ENCODE measurements at regions not wholly inside any gene's neighbourhood (a gene's known extent, or its start where the extent isn't known, plus 50 kb on each side); places are given as distances from the start of the nearest gene placed in this dataset.

DNA sequence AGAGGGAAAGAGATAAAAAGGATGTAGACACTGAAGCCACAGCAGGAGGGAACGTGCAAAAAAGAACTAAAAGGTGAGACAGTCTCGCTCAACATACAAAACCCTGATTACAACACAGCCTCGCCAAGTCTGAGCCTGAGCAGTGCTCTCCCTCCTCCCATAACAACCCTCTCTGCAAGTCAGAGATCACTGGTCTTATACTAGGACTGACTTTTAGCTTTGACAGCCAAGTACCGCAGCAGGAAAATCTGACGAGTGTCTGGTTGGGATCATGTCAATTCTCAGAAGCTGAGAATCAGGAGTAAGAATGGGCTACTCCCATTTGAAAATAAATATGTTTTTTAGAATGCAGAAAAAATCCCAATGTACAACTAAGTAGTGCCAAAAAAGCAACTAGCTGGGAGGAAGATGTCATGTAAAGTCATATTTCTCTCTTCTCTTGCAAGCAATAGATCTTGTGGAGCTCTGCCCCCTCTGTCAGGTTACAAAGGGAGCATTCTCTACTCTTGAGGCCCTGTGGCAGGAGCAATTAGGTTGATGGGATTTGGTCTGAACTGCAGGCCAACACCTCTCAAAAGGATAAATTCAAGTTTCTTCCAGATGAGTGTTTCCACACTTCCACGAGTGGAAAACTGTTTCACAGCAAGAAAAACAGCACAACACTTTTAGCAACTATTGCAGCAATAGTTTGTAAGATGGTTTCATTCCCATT is 118.9 kb upstream of the COL21A1 start:
- H4K8ac ChIP-seq (replicated peaks; ENCODE audit: insufficient read length, low read depth, low read length) = no peak overlapping the region
- no peak overlapping the region for H3K4ac ChIP-seq (ENCODE audit: low read depth, low read length)
- H3K18ac ChIP-seq (ENCODE audit: insufficient read length, low read depth, low read length) = no peak overlapping the region
- no peak overlapping the region for H2BK120ac ChIP-seq (ENCODE audit: low read depth, low read length, poor library complexity, severe bottlenecking)
- H3K27me3 ChIP-seq (ENCODE audit: insufficient read depth, low read length) = no peaks in the 10 kb centered on the region
- H3K9me3 ChIP-seq (ENCODE audit: control insufficient read depth, low read depth, low read length) = no peaks in the 10 kb centered on the region
- H2BK20ac ChIP-seq (ENCODE audit: low read depth, low read length, poor library complexity, severe bottlenecking) = no peak overlapping the region
- H3K14ac ChIP-seq (ENCODE audit: insufficient read depth, low read length) = no peak overlapping the region
- no peak overlapping the region for H3K4me2 ChIP-seq (ENCODE audit: insufficient read depth, insufficient read length, low read length)
- H3K9ac ChIP-seq (ENCODE audit: extremely low read depth, insufficient read length, low read length) = no peak overlapping the region
- Mint-ChIP-seq H3K9me3 (no peaks in the 10 kb centered on the region), H3K27ac (no peak overlapping the region), H3K4me1 (peaks cover 3 to 6% of the 10 kb centered on the region in 2 experiments), H3K27me3 (ENCODE audit: low read depth) (no peaks in the 10 kb centered on the region), H3K36me3 (ENCODE audit: insufficient read depth in 1 of 3, low read depth in 3 of 3) (no peaks in the 10 kb centered on the region), H3K4me3 (no peak overlapping the region)
- no peak for DNase-seq
- no peaks in the 10 kb centered on the region for H3K79me1 ChIP-seq (ENCODE audit: insufficient read depth, low read depth, low read length, poor library complexity, severe bottlenecking)
- no peaks in the 10 kb centered on the region for H4K20me1 ChIP-seq (ENCODE audit: control insufficient read depth, insufficient read depth, insufficient read length)
- no peak overlapping the region for H2BK12ac ChIP-seq (ENCODE audit: insufficient read length, low read depth, low read length)
- TF ChIP-seq, protein P1, sequence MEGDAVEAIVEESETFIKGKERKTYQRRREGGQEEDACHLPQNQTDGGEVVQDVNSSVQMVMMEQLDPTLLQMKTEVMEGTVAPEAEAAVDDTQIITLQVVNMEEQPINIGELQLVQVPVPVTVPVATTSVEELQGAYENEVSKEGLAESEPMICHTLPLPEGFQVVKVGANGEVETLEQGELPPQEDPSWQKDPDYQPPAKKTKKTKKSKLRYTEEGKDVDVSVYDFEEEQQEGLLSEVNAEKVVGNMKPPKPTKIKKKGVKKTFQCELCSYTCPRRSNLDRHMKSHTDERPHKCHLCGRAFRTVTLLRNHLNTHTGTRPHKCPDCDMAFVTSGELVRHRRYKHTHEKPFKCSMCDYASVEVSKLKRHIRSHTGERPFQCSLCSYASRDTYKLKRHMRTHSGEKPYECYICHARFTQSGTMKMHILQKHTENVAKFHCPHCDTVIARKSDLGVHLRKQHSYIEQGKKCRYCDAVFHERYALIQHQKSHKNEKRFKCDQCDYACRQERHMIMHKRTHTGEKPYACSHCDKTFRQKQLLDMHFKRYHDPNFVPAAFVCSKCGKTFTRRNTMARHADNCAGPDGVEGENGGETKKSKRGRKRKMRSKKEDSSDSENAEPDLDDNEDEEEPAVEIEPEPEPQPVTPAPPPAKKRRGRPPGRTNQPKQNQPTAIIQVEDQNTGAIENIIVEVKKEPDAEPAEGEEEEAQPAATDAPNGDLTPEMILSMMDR (conservative IDR thresholded peaks at IDR 0.05) = no peak
- H2AFZ ChIP-seq (ENCODE audit: low read length) = no peak overlapping the region
- no peak overlapping the region for H3K23ac ChIP-seq (ENCODE audit: insufficient read length, low read depth, low read length)
- WGBS (ENCODE audit: extremely low coverage, insufficient read length, low lambda C conversion rate) = no CpG with 5 or more reads among the region's 6 CpGs
- no peak overlapping the region for H4K91ac ChIP-seq (ENCODE audit: insufficient read length, low read depth, low read length)
- H3K4me1 ChIP-seq (ENCODE audit: insufficient read depth, low read length) = no peaks in the 10 kb centered on the region
- no peaks in the 10 kb centered on the region for H3K79me2 ChIP-seq (ENCODE audit: insufficient read depth, low read length)
- no peak overlapping the region for H4K5ac ChIP-seq (ENCODE audit: insufficient read length, low read depth, low read length)
- no peak overlapping the region for H3K27ac ChIP-seq (ENCODE audit: insufficient read length, low read depth, low read length)
- H3T11ph ChIP-seq (ENCODE audit: low read length) = no peak overlapping the region
- H3K56ac ChIP-seq (ENCODE audit: insufficient read length, low read depth, low read length) = no peak overlapping the region
- no peaks in the 10 kb centered on the region for H3K23me2 ChIP-seq (ENCODE audit: insufficient read length, low read depth, low read length, poor library complexity, severe bottlenecking)
- H2BK5ac ChIP-seq (ENCODE audit: insufficient read length, low read length) = no peak overlapping the region
- no peak overlapping the region for H2AK5ac ChIP-seq (ENCODE audit: insufficient read length, low read length)
- no peak overlapping the region for H2BK15ac ChIP-seq (ENCODE audit: low read depth, low read length)
